ENCODE measurements at regions not wholly inside any gene's neighbourhood (a gene's known extent, or its start where the extent isn't known, plus 50 kb on each side); places are given as distances from the start of the nearest gene placed in this dataset.
"Not testable (repeated sequence)": the region's sequence is repeated elsewhere in the genome, so short reads cannot be mapped to it uniquely, and the experiment has no call there.

- TF ChIP-seq CTCF, POLR2A (IDR thresholded peaks at IDR 0.05): not testable (repeated sequence)
Observed at GRCh38 chr21:5035147-5035546, 5486.2 kb upstream of the TPTE start.

All from lower leg skin (tissue), 3 donors.